HG03469 (cell line): ENCODE measurements at regions not wholly inside any gene's neighbourhood (a gene's known extent, or its start where the extent isn't known, plus 50 kb on each side); places are given as distances from the start of the nearest gene placed in this dataset.

Experiments used
- ATAC-seq: cut with Tn5 transposase; IDR thresholded peaks from one replicate; pipeline ENCODE4 v1.9.1; 2021; ENCODE audit warnings: mild to moderate bottlenecking, moderate library complexity, moderate number of reproducible peaks; ENCODE audit not compliant: unreplicated experiment

GRCh38 chr10:108902619-108903285 is 1020.6 kb downstream of the XPNPEP1 start:
- peak; percentile 50 for ATAC-seq

- no peak for ATAC-seq
Observed at GRCh38 chr10:108901781-108902618, 1021.3 kb downstream of the XPNPEP1 start.

- no peak for ATAC-seq
Observed at GRCh38 chr10:108899670-108900069, 1023.6 kb downstream of the XPNPEP1 start.

- peak; percentile 86 for ATAC-seq
Observed at GRCh38 chr10:108894402-108895301, 1028.7 kb downstream of the XPNPEP1 start.

- no peak for ATAC-seq
Observed at GRCh38 chr10:108877095-108877561, 1046.2 kb downstream of the XPNPEP1 start.

- ATAC-seq = no peak
Observed at GRCh38 chr10:108872854-108873253, 1050.5 kb downstream of the XPNPEP1 start.

- no peak for ATAC-seq
Observed at GRCh38 chr10:108868881-108869280, 1054.4 kb downstream of the XPNPEP1 start.

- ATAC-seq = no peak
Observed at GRCh38 chr10:108862676-108863350, 1060.5 kb downstream of the XPNPEP1 start.

GRCh38 chr10:108861181-108861754 is 1062.0 kb downstream of the XPNPEP1 start:
- ATAC-seq = no peak

- peak; percentile 64 for ATAC-seq
Observed at GRCh38 chr10:108852211-108852610, 1071.1 kb downstream of the XPNPEP1 start.

- ATAC-seq = peak; percentile 90
Observed at GRCh38 chr10:108850138-108850854, 1073.0 kb downstream of the XPNPEP1 start.

- no peak for ATAC-seq
Observed at GRCh38 chr10:108849688-108850087, 1073.6 kb downstream of the XPNPEP1 start.

GRCh38 chr10:108849186-108849585 is 1074.1 kb downstream of the XPNPEP1 start:
- no peak for ATAC-seq

- ATAC-seq = no peak
Observed at GRCh38 chr10:108848046-108848445, 1075.3 kb downstream of the XPNPEP1 start.

- no peak for ATAC-seq
Observed at GRCh38 chr10:108840944-108841343, 1082.4 kb downstream of the XPNPEP1 start.

GRCh38 chr10:108836362-108836761 is 1086.9 kb downstream of the XPNPEP1 start:
- ATAC-seq = peak; percentile 52

GRCh38 chr10:108822026-108822425 is 1101.3 kb downstream of the XPNPEP1 start:
- ATAC-seq = no peak

- ATAC-seq = no peak
Observed at GRCh38 chr10:108819302-108819701, 1104.0 kb downstream of the XPNPEP1 start.

- ATAC-seq = no peak
Observed at GRCh38 chr10:108817584-108817983, 1105.7 kb downstream of the XPNPEP1 start.
